ENCODE measurements at regions not wholly inside any gene's neighbourhood (a gene's known extent, or its start where the extent isn't known, plus 50 kb on each side); places are given as distances from the start of the nearest gene placed in this dataset.

DNA sequence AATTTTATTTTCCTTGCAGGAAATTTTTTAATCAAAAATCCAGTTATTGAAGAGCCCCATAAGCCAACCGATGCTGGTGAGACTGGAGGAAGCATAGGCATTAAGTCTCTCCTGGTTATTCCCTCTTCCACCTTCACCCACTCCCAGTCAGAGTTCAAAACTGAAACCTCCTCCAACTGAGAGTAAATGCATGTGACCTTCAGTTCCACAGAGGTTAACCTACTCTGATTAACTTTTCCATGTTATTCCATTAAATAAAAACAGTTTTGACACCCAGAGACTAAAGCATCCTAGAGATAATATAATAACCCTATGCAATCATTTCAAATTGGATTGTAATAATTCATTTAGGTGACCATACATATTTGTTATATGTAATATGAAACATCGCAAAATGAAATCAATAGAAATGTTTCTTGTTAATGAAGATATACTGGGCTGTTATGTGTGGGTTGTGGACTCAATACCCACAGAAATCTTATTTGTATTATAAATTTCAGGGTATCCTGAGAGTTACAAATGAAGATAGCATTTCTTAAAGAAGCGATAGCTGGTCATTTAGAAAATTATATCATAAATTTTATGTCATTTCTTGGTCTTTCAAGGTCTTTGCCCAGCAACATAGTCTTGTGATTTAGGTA, 376.5 kb downstream of the SETD4 start:
- TF ChIP-seq POLR2A (IDR thresholded peaks at IDR 0.05; ENCODE audit: low read length) (no peak), GATA1 (IDR thresholded peaks at IDR 0.05; ENCODE audit: low read depth, low read length) (no peak)

Measured in erythroblast (primary cell).